ENCODE measurements at regions not wholly inside any gene's neighbourhood (a gene's known extent, or its start where the extent isn't known, plus 50 kb on each side); places are given as distances from the start of the nearest gene placed in this dataset.

DNA sequence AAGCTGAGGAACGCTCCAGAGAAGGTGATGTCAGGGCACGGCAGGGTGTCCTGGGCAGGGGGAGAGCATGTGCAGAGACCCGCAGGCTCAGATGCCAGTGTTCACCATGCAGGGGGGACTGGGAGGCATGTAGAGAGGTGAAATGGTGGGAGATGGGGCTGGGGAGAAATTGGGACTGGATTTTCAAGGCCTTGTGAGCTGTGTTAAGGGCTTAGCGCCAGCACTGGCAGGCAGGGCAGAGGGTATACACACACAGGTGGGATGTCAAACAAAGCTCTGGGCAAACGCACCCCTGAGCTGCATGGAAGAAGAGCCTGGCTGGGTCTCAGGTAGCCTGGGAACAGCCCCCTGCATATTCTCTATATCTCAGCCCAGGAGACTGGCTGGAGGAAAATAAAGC lies 282.7 kb downstream of the SHQ1 start:
- H3K9me3 ChIP-seq = no peaks in the 10 kb centered on the region
- intact Hi-C loops (cut with DNase I) = no loop called here
- DNase-seq = no peak
- no peak overlapping the region for H3K27ac ChIP-seq
- H3K4me3 ChIP-seq = no peak overlapping the region
- no peak for ATAC-seq
- H3K36me3 ChIP-seq = no peaks in the 10 kb centered on the region
- no peaks in the 10 kb centered on the region for H3K4me1 ChIP-seq
- no peaks in the 10 kb centered on the region for H3K27me3 ChIP-seq (ENCODE audit: low read depth)
- TF ChIP-seq, protein P1, sequence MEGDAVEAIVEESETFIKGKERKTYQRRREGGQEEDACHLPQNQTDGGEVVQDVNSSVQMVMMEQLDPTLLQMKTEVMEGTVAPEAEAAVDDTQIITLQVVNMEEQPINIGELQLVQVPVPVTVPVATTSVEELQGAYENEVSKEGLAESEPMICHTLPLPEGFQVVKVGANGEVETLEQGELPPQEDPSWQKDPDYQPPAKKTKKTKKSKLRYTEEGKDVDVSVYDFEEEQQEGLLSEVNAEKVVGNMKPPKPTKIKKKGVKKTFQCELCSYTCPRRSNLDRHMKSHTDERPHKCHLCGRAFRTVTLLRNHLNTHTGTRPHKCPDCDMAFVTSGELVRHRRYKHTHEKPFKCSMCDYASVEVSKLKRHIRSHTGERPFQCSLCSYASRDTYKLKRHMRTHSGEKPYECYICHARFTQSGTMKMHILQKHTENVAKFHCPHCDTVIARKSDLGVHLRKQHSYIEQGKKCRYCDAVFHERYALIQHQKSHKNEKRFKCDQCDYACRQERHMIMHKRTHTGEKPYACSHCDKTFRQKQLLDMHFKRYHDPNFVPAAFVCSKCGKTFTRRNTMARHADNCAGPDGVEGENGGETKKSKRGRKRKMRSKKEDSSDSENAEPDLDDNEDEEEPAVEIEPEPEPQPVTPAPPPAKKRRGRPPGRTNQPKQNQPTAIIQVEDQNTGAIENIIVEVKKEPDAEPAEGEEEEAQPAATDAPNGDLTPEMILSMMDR (IDR thresholded peaks at IDR 0.05) = no peak

- no peak overlapping the region for H3K4me3 ChIP-seq
- no peak for ATAC-seq
- no peaks in the 10 kb centered on the region for H3K27me3 ChIP-seq (ENCODE audit: low read depth)
- no peak for DNase-seq
- TF ChIP-seq, protein P1 (IDR thresholded peaks at IDR 0.05) = no peak
- no peak overlapping the region for H3K27ac ChIP-seq
- intact Hi-C loops (cut with DNase I) = no loop called here
- no peaks in the 10 kb centered on the region for H3K9me3 ChIP-seq
- H3K36me3 ChIP-seq = no peaks in the 10 kb centered on the region
- no peaks in the 10 kb centered on the region for H3K4me1 ChIP-seq
Observed at GRCh38 chr3:72563690-72564370, 284.4 kb downstream of the SHQ1 start.

DNA sequence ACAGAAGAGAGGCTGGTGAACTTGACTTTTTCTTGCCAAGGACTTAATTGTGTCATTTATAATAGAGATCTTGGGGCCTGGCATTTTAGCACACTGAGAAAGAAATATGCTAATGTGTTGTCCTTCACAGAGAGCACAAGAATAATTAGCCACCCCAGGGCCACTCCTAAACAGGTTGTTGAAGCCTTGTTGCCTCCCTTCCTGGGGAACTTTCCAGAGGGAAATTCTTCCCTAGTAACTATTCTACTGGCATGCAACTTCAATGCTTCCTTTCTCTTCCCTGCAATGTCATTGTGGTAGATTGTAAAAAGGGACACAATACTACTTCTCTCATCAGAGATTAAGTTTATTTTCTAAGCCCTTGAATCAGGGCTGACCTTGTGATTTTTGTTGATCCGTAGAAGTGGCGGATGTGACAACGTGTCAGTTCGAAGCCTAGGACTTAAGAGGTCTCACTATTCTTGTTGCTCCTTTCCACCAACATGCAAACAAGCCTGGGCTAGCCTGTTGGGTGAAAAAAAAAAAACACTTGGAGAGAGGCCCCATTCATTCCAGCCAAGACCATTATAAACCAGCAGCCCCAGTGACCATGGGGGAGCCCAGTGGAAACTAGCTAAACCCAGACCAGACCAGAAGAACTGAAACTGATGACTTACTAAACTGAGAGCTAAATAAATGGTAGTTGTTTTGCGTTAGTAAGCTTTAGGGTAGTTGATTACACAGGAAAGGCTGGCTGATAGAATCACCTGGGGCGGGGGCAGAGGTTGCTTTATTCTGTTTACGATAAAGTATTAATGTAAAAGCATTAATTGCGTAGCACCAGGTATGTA lies 287.2 kb downstream of the SHQ1 start:
- Histone ChIP-seq H3K4me3 (no peak overlapping the region), H3K9me3 (no peaks in the 10 kb centered on the region), H3K4me1 (no peaks in the 10 kb centered on the region), H3K27ac (no peak overlapping the region), H3K36me3 (no peaks in the 10 kb centered on the region), H3K27me3 (ENCODE audit: low read depth) (no peaks in the 10 kb centered on the region)
- ATAC-seq (no peak), DNase-seq (no peak)
- intact Hi-C loops (cut with DNase I) = no loop called here
- TF ChIP-seq, protein P1 (IDR thresholded peaks at IDR 0.05) = no peak

DNA sequence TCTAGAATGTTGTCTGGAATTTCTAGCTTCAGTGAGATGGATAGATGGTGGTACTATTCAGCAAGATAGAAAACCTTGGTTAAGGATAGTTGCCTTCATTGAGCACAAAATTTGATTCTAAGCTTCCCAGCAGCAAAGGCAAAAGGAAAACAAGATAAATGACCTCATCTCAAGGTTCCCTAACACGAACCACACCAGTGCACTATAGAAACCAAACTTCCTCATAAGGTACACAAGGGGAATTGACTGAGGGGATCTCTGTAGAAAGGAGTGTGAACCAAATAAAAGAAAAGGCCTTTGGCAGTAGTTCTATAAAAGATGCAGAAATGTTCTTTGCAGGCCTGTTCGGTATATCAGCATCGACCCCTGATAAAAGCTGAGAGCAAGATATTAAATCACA lies 288.9 kb downstream of the SHQ1 start:
- Histone ChIP-seq H3K36me3 (no peaks in the 10 kb centered on the region), H3K4me1 (no peaks in the 10 kb centered on the region), H3K4me3 (no peak overlapping the region), H3K9me3 (no peaks in the 10 kb centered on the region), H3K27me3 (ENCODE audit: low read depth) (no peaks in the 10 kb centered on the region), H3K27ac (no peak overlapping the region)
- ATAC-seq = peak in 1 of 2 donors; percentile 54
- intact Hi-C loops (cut with DNase I) = no loop called here
- TF ChIP-seq, protein P1 (IDR thresholded peaks at IDR 0.05) = no peak
- no peak for DNase-seq

DNA sequence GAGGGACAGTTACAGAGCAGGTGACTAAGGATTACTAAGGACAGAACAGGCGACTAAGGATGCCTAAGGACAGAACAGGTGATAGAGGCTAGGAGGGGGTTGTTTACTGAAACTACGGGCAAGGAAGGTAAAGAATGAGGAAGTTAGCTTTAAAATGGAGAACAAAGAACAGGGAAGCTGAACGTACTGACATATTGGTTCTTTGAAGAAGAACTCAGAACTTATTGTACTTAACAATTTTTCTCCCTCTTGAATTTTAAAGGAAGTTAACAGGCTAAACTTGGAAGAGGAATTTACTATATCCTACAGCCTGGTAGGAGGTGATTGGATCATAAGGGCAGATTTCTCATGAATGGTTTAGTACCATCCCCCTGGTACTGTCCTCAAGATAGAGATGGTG lies 290.2 kb downstream of the SHQ1 start:
- TF ChIP-seq, protein P1 (IDR thresholded peaks at IDR 0.05) = no peak
- H3K4me3 ChIP-seq = no peak overlapping the region
- no peak overlapping the region for H3K27ac ChIP-seq
- H3K4me1 ChIP-seq = no peaks in the 10 kb centered on the region
- ATAC-seq (no peak), DNase-seq (no peak)
- intact Hi-C loops (cut with DNase I) = no loop called here
- H3K27me3 ChIP-seq (ENCODE audit: low read depth) = no peaks in the 10 kb centered on the region
- H3K9me3 ChIP-seq = no peaks in the 10 kb centered on the region
- no peaks in the 10 kb centered on the region for H3K36me3 ChIP-seq
